Activated CD8-positive, alpha-beta T cell treated with anti-CD3 and anti-CD28 coated beads, Interleukin-2, amount 10 ng/mL, durations not matched to agents 7 days and 5 days (primary cell): ENCODE measurements at regions not wholly inside any gene's neighbourhood (a gene's known extent, or its start where the extent isn't known, plus 50 kb on each side); places are given as distances from the start of the nearest gene placed in this dataset.
"Not testable (repeated sequence)": the region's sequence is repeated elsewhere in the genome, so short reads cannot be mapped to it uniquely, and the experiment has no call there.

Experiments
- ATAC-seq: fragments of 150-1000 bp; cut with Tn5 transposase; one replicate; pipeline ENCODE4 v1.10.0; 2021; ENCODE audit warnings: moderate library complexity
- CTCF ChIA-PET: fragments of 350-600 bp; sonication (Branson Sonifier 250); formaldehyde crosslinking; loops from one replicate; lab custom pipeline; 2021; ENCODE audit warnings: antibody characterized with exemption; lab: Charles Lee
- POLR2A ChIA-PET: fragments of 350-600 bp; sonication (Branson Sonifier 250); formaldehyde crosslinking; loops from one replicate; lab custom pipeline; 2021; ENCODE audit warnings: antibody characterized with exemption; lab: Charles Lee
- DNase-seq: peaks from one replicate; pipeline ENCODE4 v3.0.0-alpha.2; 2020
- H3K27ac Mint-ChIP-seq: one replicate; pipeline ENCODE4 v1.8.0; 2021; ENCODE audit warnings: mild to moderate bottlenecking, mixed read lengths
- H3K27me3 Mint-ChIP-seq: one replicate; pipeline ENCODE4 v1.8.0; 2021; ENCODE audit warnings: low read depth, mixed read lengths
- H3K36me3 Mint-ChIP-seq: one replicate; pipeline ENCODE4 v1.8.0; 2021; ENCODE audit warnings: low read depth, mixed read lengths
- H3K4me1 Mint-ChIP-seq: one replicate; pipeline ENCODE4 v1.8.0; 2021; ENCODE audit warnings: low read depth, mixed read lengths
- H3K4me3 Mint-ChIP-seq: one replicate; pipeline ENCODE4 v1.8.0; 2021; ENCODE audit warnings: mild to moderate bottlenecking, mixed read lengths
- H3K9me3 Mint-ChIP-seq: one replicate; pipeline ENCODE4 v1.8.0; 2022; ENCODE audit warnings: mixed read lengths; ENCODE audit not compliant: insufficient read depth

DNA sequence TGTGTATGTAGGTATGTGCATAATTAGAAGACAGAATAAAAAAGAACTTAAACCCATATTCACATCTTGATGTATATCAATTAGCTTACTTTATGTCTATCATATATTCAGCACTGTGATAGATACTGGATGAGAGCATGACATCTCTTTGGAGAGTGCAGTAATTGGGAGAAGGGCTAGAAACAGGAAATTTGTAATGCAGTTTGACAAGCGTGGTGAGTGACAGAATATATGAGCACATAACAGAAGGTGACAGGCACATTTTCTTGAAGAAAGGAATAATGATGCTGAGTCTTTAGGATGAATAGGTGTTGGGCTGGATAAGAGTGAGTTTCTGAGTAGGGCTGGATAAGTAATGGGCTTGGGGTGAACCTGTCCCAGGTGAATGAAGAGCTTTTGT lies 680.3 kb upstream of the ZNF385D start:
- Mint-ChIP-seq H3K27ac (no peak overlapping the region), H3K27me3 (no peaks in the 10 kb centered on the region), H3K4me1 (no peaks in the 10 kb centered on the region), H3K36me3 (no peaks in the 10 kb centered on the region), H3K4me3 (no peak overlapping the region), H3K9me3 (no peaks in the 10 kb centered on the region)
- POLR2A ChIA-PET = no interaction called here
- DNase-seq = no peak
- ATAC-seq = no peak
- CTCF ChIA-PET = no interaction called here

DNA sequence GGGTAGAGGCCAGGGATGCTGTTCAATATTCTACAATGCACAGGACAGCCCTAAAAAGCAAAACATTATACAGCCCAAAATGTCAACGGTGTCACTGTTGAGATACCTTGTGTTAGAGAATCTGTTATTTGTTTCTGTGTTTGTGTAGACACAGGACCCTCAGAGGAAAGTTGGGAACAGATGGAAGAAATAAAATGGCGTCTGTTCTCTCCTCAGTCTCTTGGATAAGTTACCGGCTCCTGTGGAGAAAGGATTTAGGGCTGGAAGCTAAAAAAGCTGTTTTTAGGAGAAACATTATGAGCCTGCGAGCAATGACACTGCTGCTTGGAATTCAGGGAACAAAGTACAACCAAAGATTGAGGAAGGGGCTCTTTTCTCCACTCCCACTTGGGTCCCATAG lies 688.6 kb upstream of the ZNF385D start:
- ChIA-PET POLR2A (no interaction called here), CTCF (no interaction called here)
- DNase-seq (no peak), ATAC-seq (no peak)
- Mint-ChIP-seq H3K4me1 (no peaks in the 10 kb centered on the region), H3K4me3 (no peak overlapping the region), H3K27ac (no peak overlapping the region), H3K36me3 (no peaks in the 10 kb centered on the region), H3K27me3 (no peaks in the 10 kb centered on the region), H3K9me3 (no peaks in the 10 kb centered on the region)

DNA sequence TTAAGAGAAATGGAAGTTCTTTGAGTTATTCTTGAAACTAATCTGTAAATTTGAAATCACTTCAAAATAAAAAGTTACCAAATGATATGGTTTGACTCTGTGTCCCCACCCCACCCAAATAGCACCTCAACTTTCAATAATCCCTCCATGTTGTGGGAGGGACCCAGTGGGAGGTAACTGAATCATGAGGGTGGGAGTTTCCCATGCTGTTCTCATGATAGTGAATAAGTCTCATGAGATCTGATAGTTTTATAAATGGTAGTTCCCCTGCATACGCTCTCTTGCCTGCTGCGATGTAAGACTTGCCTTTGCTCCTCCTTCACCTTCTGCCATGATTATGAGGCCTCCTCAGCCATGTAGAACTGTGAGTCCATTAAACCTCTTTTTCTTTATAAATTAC lies 690.7 kb upstream of the ZNF385D start:
- H3K36me3 Mint-ChIP-seq = no peaks in the 10 kb centered on the region
- ChIA-PET POLR2A (no interaction called here), CTCF (no interaction called here)
- no peak overlapping the region for H3K27ac Mint-ChIP-seq
- no peak overlapping the region for H3K4me3 Mint-ChIP-seq
- no peak for DNase-seq
- H3K4me1 Mint-ChIP-seq = no peaks in the 10 kb centered on the region
- H3K27me3 Mint-ChIP-seq = no peaks in the 10 kb centered on the region
- H3K9me3 Mint-ChIP-seq = no peaks in the 10 kb centered on the region
- no peak for ATAC-seq

DNA sequence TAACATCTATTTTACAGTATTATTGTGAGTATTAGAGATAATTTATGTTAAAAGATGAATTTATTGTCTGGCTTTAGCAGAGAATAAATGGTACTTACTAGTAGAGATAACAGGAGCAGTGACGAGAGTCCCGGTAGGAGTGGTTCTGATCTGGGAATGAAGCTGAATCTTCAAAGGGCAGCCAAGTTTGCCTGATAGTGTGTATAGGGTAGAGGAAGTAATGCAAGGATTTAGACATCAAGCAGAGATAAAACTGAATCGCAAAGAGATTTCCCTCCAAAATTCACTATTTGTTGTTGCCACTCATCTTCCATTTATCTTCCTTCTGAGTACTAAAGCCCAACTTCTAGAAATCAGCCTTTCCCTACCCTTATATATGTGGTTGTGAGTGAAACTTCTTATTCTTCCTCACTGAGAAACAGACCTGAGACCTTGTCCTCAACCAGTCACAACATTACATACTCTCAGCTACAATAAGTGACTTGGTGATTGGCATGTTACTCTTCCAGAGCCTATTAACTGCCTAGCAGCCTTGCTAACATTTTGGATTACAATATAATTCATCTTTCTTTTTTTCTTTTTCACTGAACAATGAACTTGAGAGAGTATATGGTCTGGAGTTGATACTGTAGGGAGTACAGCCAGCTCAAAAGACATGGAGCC lies 692.7 kb upstream of the ZNF385D start:
- no peaks in the 10 kb centered on the region for H3K27me3 Mint-ChIP-seq
- ChIA-PET POLR2A (no interaction called here), CTCF (no interaction called here)
- H3K4me3 Mint-ChIP-seq = no peak overlapping the region
- H3K36me3 Mint-ChIP-seq = no peaks in the 10 kb centered on the region
- no peak overlapping the region for H3K27ac Mint-ChIP-seq
- DNase-seq = no peak
- H3K4me1 Mint-ChIP-seq = no peaks in the 10 kb centered on the region
- H3K9me3 Mint-ChIP-seq = no peaks in the 10 kb centered on the region
- no peak for ATAC-seq

DNA sequence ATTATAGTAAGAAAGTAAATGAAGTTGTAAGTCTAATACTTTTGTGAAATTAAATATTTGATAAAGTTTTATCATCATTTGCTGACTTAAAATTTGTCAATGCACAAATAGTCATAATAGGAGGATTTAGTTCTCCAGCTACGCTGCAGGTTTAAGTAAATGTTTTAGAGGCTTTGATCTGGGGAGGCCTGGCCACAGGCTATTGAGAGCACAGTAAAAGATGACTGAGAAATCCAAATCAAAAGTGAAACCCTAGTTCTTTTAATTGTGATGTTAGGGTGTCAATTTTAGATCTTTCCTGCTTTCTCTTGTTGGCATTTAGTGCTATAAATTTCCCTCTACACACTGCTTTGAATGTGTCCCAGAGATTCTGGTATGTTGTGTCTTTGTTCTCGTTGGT lies 694.3 kb upstream of the ZNF385D start:
- POLR2A ChIA-PET, H3K4me3 Mint-ChIP-seq, H3K36me3 Mint-ChIP-seq, ATAC-seq, CTCF ChIA-PET, H3K4me1 Mint-ChIP-seq, H3K27me3 Mint-ChIP-seq, H3K9me3 Mint-ChIP-seq, H3K27ac Mint-ChIP-seq, DNase-seq: not testable (repeated sequence)

DNA sequence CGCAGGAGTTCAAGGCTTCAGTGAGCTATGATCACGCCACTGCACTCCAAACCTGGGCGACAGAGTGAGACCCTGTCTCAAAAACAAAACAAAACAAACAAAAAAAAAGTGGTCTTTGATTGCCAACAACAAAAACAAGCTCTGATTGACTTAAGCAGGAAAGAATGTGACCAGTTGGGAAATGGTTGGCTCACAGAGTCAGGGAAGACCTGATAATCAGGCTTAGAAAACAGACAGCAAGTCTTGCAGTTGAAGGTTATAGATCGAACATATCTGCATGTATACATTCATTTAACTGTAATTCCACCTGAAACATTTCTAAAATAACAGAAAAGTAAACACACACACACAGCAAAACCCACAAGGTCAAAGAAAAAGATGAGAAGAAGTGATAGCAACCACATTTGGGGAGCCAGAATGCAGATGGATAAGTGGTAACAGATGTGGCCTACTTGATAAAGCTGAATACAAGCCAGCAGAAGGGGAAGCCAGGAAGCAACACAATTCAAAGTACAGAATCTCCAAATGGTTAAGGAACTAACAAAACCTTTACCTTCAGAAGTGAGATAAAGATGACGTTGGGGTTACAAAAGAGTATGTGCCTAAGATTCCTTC lies 699.9 kb upstream of the ZNF385D start:
- Mint-ChIP-seq H3K27ac (no peak overlapping the region), H3K27me3 (no peaks in the 10 kb centered on the region), H3K4me3 (no peak overlapping the region), H3K36me3 (no peaks in the 10 kb centered on the region), H3K9me3 (no peaks in the 10 kb centered on the region), H3K4me1 (no peaks in the 10 kb centered on the region)
- no peak for DNase-seq
- ChIA-PET POLR2A (no interaction called here), CTCF (no interaction called here)
- no peak for ATAC-seq

DNA sequence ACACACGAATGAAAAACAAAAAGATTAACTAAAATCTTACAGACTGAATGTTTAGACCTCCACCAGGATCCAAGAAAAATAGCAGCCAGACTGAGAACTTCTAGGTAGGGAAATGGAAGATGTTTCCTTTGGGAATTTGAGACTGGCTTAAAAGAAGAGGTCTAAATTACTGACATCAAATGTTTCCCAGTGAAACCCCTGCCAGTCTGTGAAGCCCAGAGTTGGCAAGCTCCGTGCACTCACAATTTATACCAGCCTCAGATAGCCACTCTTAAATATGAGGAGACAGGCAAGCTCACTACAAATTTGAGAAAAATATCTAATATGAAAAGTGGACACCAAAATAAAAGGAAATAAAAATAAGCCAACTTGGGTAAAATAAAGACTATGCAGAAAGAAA lies 700.5 kb upstream of the ZNF385D start:
- H3K4me1 Mint-ChIP-seq = no peaks in the 10 kb centered on the region
- H3K36me3 Mint-ChIP-seq = no peaks in the 10 kb centered on the region
- no peak overlapping the region for H3K4me3 Mint-ChIP-seq
- POLR2A ChIA-PET = no interaction called here
- no peaks in the 10 kb centered on the region for H3K9me3 Mint-ChIP-seq
- no peak overlapping the region for H3K27ac Mint-ChIP-seq
- CTCF ChIA-PET = no interaction called here
- H3K27me3 Mint-ChIP-seq = no peaks in the 10 kb centered on the region
- ATAC-seq = no peak
- DNase-seq = no peak

DNA sequence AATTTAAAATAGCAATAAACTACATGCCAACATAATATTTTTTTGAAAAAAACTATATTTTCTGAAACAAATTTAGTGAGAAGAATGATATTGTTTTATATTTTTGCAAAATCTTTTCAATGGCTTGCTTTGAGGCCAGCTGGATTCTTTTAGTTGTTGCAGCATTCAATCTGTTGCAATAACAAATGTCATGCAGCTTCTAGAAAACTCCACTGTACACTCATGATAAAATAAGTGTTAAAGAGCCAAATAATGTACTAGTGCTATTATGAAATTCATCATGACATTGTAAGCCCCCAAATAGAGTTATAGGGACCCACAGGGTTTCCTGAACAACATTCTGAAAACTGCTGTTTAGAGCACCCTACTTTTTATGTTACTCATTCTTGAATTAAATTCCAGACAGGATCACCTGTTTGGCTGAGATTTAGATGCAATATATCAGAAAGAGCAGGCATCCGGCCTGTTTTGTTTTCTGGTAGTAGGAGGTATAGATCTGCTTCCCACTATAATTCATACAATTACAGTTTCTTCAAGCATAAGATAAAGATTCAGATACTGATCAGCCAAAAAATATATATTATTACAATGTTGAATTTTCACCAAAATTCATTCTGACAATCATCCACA lies 703.0 kb upstream of the ZNF385D start:
- no peaks in the 10 kb centered on the region for H3K36me3 Mint-ChIP-seq
- DNase-seq = no peak
- ChIA-PET CTCF (no interaction called here), POLR2A (no interaction called here)
- no peaks in the 10 kb centered on the region for H3K9me3 Mint-ChIP-seq
- H3K27me3 Mint-ChIP-seq = no peaks in the 10 kb centered on the region
- no peak overlapping the region for H3K4me3 Mint-ChIP-seq
- no peak for ATAC-seq
- H3K4me1 Mint-ChIP-seq = no peaks in the 10 kb centered on the region
- no peak overlapping the region for H3K27ac Mint-ChIP-seq

DNA sequence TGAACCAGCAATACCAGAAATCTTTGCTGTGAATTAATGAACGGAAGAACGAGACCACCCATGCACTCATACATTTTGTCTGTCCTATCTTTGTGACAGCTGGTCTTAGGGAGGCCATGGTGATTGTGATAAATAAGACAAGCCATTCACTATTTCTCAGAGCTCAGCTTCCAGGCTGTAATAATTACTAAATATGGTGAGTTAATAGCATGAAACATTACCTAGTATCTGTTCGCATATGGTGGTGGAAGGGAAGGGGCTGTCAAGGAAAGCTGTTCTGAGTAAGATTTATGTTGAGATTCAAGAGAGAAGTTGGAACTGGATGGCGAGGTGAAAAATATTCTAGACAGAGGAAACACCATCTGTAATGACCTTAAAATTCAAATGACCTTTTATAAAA lies 719.0 kb upstream of the ZNF385D start:
- Mint-ChIP-seq H3K4me3 (no peak overlapping the region), H3K27ac (no peak overlapping the region), H3K4me1 (no peaks in the 10 kb centered on the region), H3K36me3 (no peaks in the 10 kb centered on the region), H3K27me3 (no peaks in the 10 kb centered on the region), H3K9me3 (no peaks in the 10 kb centered on the region)
- CTCF ChIA-PET = no interaction called here
- ATAC-seq (no peak), DNase-seq (no peak)
- POLR2A ChIA-PET = no interaction called here

DNA sequence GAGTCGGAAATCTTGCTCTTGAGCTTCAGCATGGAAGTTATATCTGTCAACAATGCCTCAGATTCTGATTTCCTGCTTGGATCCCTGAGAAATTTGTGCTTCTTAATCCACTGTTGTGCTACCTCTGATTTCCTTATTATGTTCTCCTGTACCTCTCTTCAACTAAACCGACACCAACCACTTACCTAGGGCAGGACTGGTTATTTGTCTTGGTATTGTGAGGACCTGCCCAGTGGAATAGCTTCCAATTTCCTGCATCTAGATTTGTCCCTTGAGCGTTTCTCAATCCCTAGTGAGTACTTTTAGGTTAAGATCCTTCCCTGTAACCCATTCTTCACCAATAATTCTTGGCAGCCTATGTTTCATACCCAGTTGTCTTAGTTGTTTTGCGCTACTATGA lies 720.5 kb upstream of the ZNF385D start:
- DNase-seq = no peak
- no peak for ATAC-seq
- ChIA-PET POLR2A (no interaction called here), CTCF (no interaction called here)
- no peaks in the 10 kb centered on the region for H3K9me3 Mint-ChIP-seq
- H3K4me1 Mint-ChIP-seq = no peaks in the 10 kb centered on the region
- H3K4me3 Mint-ChIP-seq = no peak overlapping the region
- H3K27me3 Mint-ChIP-seq = no peaks in the 10 kb centered on the region
- no peak overlapping the region for H3K27ac Mint-ChIP-seq
- no peaks in the 10 kb centered on the region for H3K36me3 Mint-ChIP-seq

DNA sequence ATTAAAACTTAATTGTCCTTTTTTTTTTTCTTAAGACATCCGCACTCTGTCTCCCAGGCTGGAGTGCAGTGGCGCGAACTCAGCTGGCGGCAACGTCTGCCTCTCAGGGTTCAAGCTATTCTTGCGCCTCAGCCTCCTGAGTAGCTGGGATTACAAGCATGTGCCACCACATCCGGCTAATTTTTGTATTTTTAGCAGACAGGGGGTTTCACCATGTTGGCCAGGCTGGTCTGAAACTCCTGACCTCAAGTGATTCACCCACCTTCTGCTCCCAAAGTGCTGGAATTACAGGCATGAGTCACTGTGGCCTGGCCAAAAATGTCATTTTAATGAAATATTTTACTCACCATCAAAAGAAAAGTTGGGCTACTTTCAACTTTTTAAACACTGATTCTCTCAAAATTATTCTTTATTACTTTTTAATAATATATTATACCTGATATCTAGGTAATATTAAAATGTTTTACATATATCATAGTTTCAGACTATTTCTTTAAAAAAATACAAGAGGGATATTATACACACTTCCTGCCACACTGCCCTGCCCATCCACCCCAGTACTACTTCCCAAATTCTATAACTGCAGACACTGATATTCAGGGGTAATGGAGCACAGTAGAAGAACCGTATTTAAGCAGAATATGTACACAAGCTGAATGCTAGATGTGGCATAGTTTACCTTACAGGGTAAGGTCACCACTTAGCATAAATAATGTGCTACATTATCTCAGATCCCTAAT lies 723.9 kb upstream of the ZNF385D start:
- Mint-ChIP-seq H3K4me1 (no peaks in the 10 kb centered on the region), H3K27me3 (no peaks in the 10 kb centered on the region), H3K36me3 (no peaks in the 10 kb centered on the region), H3K4me3 (no peak overlapping the region), H3K9me3 (no peaks in the 10 kb centered on the region), H3K27ac (no peak overlapping the region)
- DNase-seq (no peak), ATAC-seq (no peak)
- ChIA-PET CTCF (no interaction called here), POLR2A (no interaction called here)

DNA sequence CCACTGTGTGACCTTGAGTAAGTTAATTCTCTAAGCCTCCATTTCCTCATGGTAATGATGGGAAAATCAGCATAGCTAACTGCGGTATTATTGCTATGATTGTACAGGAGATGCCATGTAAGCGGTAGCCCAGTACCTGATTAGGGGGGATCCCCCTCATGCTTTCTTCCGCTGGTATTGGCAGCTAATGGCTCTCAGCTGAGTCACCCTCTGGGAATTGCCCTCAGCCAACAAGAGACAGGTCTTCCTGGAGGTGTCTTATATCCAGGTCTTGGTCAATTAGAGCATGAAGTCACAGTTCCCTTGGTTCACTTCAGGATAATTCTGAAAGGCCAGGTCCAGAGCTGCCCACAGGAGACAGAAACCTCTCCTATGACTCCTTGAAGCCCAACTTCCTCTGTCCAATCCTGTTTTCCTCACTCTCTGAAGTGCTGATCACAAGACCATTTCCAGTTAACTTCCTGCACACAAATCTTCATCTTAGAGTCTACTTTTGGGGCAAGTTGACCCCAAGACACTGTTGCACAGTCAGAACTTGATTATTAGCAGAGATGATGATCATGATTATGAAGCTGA lies 724.7 kb upstream of the ZNF385D start:
- no peak for DNase-seq
- no peaks in the 10 kb centered on the region for H3K9me3 Mint-ChIP-seq

More for the DNA sequence above, 724.7 kb upstream of the ZNF385D start:
- ChIA-PET POLR2A (no interaction called here), CTCF (interaction anchor here (1.0 kb wide), 1 partner anchor 13 kb away, joined by 3 read pairs; no protein-coding TSS in a partner anchor)
- H3K4me1 Mint-ChIP-seq = no peaks in the 10 kb centered on the region
- no peak overlapping the region for H3K27ac Mint-ChIP-seq
- ATAC-seq = no peak
- no peaks in the 10 kb centered on the region for H3K27me3 Mint-ChIP-seq
- H3K4me3 Mint-ChIP-seq = no peak overlapping the region
- no peaks in the 10 kb centered on the region for H3K36me3 Mint-ChIP-seq
